ENCODE measurements at regions not wholly inside any gene's neighbourhood (a gene's known extent, or its start where the extent isn't known, plus 50 kb on each side); places are given as distances from the start of the nearest gene placed in this dataset.

DNA sequence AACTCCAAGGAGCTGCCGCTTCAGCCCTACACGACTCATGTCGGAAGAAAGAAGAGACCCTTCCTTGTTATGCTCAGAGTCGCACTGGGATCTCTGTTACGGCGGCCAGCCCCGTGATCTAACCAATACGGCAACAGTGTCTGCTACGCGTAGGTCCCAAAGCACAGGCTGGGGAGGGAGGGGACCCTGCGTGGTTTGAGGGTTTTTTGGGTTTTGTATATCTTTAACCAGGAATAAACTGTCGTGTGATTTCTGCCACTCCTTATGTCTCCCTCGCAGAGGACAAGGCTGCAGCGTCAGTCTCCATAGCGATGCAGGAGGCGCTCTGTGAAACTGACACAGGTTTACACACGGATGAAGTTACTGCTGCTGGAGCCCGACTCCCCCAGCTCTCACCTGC lies 60.0 kb upstream of the DIO3 start:
- DNase-seq (ENCODE audit: extremely low read depth, low read depth) = no peak
- TF ChIP-seq, protein P1, sequence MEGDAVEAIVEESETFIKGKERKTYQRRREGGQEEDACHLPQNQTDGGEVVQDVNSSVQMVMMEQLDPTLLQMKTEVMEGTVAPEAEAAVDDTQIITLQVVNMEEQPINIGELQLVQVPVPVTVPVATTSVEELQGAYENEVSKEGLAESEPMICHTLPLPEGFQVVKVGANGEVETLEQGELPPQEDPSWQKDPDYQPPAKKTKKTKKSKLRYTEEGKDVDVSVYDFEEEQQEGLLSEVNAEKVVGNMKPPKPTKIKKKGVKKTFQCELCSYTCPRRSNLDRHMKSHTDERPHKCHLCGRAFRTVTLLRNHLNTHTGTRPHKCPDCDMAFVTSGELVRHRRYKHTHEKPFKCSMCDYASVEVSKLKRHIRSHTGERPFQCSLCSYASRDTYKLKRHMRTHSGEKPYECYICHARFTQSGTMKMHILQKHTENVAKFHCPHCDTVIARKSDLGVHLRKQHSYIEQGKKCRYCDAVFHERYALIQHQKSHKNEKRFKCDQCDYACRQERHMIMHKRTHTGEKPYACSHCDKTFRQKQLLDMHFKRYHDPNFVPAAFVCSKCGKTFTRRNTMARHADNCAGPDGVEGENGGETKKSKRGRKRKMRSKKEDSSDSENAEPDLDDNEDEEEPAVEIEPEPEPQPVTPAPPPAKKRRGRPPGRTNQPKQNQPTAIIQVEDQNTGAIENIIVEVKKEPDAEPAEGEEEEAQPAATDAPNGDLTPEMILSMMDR (IDR thresholded peaks at IDR 0.05; ENCODE audit: low read depth, low read length) = no peak

DNA sequence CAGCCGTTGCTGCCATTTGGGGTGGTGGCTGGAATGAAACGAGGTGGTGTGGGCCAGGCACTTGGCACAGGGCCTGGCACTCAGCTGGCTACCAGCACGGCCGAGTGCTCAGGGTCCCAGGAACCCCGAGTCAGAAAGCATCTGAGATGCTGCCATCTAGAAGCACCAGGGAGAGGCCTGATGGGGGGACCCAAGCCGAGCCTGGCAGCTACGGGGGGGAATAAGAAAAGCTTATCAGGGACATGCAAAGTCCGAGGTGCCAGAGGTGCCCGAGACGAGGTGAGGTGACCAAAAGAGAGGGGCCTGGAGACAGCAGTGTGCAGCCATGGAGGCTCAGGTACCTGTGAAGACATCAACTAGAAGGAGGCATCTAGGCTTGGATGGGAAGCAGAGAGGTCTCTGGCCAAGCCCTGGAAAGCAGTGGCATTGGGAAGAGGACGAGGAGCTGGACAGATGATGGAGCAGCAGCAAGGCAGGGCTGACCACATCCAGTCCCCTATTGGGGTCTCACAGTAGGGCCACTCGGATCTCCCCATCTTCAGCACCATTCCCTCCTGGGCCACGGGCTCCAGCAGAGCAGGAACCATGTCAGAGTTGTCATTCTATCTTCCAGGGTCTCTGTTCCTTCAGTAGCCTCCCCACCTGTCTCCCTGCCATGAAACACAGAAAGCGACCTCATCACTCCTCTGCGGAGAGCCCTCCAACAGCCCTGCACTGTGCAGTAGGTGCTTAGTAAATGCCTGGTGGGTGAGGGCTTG lies 59.3 kb upstream of the DIO3 start:
- DNase-seq (ENCODE audit: extremely low read depth, low read depth) = no peak
- TF ChIP-seq, protein P1 (IDR thresholded peaks at IDR 0.05; ENCODE audit: low read depth, low read length) = no peak

DNA sequence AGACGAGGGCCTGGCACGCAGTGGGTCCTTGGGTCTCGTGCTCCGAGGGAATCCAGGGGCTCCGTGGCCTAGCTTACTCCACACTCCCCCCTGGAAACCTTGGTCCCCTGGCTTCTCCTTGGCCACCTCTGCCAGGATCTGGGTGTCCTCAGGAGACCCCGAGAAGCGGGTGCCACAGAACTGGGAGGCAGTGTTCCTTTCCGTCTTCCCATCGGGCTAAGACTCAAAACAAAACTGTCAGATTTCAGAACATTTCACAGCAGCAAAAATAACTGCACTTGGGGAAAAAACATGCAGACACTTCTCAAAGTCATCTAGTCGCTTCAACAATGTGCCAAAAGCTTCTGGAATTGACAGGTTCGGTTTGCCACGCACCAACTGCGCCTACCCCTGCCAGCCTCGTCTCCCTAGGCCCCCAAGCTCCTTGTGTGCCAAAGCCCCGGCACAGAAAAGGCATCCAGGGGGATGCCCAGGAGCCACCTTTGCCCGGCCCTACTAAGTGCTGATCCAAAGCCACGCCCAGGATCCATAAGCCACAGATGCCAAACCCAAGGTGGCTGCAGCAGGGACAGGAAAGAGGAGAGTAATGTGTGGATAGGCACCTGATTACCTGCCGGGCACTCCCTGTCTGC lies 58.4 kb upstream of the DIO3 start:
- TF ChIP-seq, protein P1 (IDR thresholded peaks at IDR 0.05; ENCODE audit: low read depth, low read length) = no peak
- no peak for DNase-seq (ENCODE audit: extremely low read depth, low read depth)

DNA sequence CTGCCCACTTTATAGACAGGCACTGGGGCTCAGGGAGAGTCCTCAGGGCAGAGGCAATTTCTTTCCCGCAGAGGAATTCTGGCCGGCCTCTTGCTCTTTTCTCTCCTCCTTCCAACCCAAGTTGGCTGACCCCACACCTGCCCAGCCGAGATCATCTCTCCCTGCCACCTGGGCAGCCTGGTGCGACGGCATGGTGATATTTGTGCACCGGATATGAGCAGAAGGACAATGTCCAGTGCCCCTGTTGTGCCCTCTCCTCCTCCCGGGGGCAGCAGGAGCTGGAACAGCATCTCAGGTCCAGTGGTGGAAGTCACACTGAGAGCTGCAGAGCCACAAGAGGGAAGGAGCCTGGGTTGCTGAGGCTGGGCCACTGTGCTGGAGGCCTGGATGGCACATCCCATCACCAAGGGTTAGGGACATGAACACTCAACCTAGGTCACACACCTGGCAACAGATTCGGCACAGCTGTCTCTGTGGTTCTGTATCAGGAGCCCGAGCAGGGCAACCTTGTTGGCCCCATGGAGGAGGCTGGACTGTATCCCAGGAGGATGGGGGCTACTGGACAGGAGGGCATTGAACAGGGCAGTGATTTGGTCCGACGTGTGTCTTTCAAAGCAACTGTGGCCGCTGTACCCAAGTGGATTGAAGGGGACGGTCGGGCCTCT lies 57.7 kb upstream of the DIO3 start:
- TF ChIP-seq, protein P1 (IDR thresholded peaks at IDR 0.05; ENCODE audit: low read depth, low read length) = no peak
- no peak for DNase-seq (ENCODE audit: extremely low read depth, low read depth)

DNA sequence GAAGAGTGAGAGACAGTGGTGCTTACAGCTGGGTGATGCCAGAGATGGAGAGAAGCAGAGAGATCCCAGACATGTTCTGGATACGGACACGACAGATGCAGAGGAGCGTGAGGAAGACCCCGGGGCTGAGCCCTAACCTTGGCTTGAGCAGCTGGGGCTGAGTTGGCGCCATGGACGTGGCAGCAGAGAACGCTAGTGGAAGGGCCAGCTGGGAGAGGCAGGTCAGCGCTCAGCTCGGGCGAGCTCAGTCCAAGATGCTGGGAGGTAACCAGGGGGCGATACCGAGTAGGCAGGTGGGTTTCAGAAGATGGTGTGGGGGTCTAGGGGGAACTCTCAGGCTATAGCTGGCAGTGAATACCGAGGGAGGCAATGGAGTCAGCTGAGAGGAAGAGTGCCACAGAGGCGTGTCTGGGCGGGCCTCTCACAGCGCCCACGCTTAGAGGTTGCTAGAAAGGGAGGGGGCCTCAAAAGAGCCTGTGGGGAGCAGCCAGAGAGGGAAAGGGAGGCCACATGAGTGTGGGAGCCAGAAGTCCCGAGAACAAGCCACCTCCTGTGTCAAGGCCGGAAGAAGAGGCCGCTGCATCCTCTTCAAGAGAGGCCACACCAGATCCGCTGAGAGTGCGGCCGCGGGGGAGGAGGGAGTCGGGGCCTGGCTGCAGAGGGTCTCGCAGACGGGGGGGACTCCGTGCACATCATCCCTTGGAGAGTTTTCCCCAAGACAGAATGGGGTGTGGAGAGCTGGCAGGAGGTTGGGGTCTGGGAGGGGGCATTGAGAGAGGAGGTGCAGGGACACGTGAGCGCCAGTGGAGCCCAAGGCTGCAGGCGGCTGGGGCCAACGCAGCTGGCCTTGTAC lies 57.0 kb upstream of the DIO3 start:
- TF ChIP-seq, protein P1 (IDR thresholded peaks at IDR 0.05; ENCODE audit: low read depth, low read length) = no peak
- DNase-seq (ENCODE audit: extremely low read depth, low read depth) = no peak

DNA sequence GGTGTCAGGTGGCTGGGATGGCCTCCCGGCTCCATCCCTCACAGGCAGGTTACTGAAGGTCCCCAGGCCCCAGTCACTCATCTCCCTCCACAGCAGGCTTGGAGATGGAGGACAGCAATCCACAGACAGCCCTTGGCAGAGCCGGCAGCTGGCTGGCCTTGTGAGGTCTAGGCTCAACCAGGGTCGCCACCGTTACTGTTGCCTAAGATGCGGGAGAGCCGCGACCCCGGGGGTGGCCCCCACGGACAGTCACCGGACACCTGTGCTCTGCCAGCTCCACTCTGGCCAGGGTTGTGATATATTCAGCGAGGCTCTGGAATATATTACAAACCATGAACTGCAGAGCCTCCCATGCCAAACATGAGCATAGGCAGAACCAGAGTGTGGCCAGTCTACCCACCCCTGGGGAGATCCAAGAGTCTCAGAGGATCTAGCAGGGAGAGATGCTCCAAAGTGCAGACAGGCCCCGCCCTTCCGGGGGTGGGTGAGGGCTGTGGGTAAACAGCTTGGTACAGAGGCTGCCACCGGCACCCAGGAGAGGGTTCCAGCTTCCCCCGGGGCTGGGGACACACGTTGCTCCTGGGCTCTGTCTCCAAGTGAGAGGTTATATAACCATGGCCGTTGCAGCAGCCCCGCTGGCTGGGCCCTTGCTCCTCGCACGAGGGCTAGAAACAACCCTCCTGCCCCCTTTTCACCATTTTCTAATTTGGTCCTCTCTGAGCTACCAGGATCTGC lies 55.9 kb upstream of the DIO3 start:
- no peak for DNase-seq (ENCODE audit: extremely low read depth, low read depth)
- TF ChIP-seq, protein P1 (IDR thresholded peaks at IDR 0.05; ENCODE audit: low read depth, low read length) = no peak

All from AG09319 (cell line).